ENCODE measurements at regions not wholly inside any gene's neighbourhood (a gene's known extent, or its start where the extent isn't known, plus 50 kb on each side); places are given as distances from the start of the nearest gene placed in this dataset.

DNA sequence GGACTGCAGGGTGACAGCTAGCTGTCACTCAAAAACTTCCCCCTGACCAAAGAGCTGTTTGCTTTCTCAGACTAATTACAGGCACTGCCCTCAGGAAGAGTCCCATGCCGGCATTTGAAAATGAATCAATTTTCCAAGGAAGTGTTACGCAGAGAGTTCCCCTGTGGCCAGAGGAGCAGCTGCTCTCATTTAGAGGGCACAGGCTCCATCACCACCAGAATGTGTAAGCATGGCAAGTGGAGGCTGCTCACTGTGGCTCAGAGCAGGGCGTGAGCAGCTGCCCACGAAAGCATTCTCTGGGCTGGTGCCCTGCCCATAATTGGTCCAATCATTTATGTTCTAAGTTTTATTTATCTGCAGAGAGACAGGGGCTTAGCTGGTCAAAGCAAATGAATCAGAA lies 202.2 kb downstream of the RAMP3 start:
- no peak for DNase-seq

DNA sequence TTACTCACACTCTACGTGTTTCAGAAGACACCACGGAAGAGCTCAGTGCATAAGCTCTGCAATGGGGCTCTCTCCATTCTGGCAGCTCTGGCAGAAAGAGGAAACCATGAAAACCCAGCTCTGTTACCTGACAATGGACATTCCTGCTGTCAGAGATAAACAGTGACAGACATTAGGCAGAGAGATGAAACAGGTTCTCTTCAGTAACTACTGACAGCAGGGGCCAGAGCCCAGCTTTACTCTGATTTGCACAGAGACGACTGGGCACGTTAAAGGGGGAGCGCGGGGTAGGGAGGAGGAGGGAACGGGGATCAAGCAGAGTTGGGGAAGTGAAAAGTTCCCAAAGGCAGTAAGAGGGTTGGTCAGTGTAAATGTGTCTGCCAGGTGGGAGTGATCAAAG lies 206.1 kb downstream of the RAMP3 start:
- DNase-seq: no peak

DNA sequence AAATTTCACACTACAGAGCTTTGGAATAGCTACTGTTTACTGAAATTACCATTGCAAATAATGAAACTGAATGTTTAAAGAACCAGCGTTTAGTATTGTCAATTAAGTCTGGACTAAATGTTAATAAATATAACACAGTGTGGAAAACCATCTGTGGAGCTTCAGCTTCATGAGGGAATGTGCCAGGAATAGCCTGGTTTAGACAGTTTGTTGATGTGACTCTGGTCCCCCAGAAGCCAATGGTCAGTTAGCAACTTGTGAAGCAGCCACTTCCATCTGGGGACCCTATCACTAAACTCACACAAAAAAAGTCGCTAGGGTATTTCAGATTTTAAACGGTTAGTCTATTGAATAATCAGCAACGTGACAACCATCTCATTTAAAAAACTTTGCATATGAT lies 207.8 kb downstream of the RAMP3 start:
- no peak for DNase-seq

DNA sequence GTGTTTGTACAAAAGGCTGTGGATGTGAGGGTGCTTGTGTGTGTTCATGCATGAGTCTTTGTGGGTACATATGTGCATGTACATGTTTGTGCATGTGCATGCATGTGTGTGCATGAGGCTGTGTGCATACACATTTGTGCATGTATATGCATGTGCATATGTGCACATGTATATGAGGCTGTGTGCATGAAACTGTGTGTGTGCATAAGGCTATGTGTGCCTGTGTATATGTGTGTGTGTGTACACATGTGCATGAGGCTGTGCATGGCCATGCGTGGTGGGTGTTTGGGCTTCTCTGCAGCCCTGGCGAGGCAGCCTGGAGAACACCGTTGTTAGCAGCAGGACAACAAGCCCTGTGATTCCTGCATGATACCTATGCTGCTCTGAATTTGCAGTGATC lies 207.7 kb upstream of the ADCY1 start:
- DNase-seq: no peak

DNA sequence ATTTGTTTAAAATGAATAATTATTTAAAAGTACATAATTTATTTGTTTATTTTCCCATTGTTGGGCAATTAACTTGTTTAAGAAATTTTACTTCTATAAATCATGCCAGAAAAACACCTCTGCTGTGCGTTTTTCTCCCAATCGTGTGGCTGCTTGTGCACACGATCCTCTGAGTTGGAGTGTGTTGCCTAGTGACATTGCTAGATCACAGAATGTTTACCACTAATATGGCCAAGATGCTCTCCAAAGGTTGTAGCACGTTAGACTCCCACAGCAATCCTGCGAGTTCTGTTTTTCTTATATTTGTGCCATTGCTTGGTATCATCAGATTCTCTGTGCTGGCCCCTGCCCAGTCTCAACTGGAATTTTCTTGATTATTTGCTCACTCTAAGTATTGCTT lies 207.1 kb upstream of the ADCY1 start:
- no peak for DNase-seq

DNA sequence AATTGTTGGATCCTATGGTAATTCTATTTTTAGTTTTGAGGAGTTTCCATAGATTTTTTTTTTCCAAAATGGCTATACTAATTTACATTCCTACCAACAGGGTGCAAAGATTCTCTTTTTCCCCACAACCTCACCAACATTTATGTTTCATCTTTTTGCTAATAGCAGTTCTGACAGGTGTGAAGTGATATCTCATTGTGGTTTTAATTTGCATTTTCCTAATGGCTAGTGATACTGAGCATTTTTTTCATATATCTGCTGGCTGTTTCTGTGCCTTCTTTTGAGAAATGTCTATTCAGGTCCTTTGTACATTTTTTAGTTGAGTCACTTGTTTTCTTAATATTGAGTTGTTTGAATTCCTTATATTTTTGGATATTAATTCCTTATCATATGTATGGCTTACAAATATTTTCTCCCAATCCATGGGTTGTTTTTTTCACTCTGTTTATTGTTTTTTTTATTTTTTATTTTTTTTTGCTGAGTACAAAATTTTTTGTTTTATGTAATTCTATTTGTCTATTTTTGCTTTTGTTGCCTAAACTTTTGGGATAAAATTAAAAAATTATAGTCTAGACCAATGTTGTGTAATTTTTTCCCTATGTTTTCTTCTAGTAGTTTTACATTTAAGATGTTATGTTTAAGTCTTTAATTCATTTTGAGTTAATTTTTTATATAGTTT lies 205.9 kb upstream of the ADCY1 start:
- no peak for DNase-seq

DNA sequence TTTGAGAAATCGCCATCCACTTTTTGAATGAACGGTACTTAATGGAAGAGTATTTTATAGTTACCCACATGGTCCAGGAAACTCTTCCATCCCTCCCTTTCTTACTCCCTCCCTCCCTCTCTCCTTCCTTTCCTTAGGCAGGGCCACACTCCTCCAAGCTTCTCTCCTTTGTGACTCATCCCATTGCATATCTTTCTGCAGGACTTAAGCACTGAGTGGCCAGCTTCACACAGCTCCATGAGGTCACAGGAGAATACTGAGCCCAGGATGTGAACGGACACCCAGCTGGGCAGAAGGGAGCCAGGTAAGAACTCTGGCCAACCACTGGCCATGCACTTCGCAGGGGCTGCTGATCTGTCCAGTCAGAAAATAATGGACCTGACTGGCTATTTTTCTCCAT lies 189.7 kb upstream of the ADCY1 start:
- no peak for DNase-seq

DNA sequence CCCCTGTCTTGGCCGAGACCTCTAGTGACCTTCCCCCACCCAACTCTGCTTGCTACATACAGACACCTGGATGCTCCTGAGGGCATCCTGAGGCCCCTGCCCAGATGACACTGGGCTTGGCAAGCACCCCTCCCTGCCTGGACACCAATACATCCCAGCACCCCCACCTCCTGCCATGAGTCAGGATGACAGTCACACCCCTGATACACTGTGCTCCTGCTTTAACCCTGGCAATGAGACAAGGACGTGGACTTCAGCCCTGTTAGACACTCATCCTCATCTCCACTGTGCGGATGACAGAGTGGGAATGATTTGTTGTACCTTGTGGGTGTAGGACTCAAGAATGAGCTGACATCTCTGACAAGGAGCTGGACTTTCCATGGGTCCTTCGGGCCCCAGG lies 186.3 kb upstream of the ADCY1 start:
- no peak for DNase-seq

DNA sequence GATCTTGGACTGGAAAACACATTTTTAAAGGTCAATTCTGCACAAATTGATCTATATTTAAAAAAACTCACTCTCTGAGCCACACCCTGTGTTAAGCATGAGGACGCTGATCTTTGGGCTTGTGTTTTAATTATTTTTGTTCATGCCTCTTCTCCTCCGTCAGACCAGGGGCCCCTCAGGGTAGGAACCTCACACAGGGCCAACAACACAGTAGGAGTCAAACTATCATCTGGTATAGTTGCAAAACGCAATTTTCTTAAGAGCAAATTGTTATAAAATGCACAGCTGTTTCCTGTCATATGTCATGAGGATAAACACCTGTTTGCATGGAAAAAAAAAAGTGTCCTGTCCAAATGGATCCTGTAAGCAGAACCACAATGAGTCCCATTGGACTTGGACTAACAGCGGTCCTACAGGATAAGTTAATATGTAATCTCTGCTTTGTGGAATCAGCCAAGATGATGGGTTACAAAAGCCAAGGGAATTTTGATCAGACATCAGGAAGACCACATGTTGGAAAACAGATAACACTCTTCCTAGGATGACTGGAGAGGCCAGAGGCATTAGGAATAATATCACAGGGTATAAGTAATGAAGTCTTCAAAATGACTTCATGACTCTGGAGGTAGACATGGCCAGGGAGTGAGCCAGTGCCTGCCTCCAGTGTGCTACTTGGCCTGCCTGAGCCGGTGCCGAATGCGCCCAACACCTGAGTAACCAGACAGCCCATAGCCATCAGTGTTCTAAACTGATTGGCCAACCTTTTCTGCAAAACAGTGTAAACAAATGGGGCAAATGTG lies 184.9 kb upstream of the ADCY1 start:
- DNase-seq: no peak

DNA sequence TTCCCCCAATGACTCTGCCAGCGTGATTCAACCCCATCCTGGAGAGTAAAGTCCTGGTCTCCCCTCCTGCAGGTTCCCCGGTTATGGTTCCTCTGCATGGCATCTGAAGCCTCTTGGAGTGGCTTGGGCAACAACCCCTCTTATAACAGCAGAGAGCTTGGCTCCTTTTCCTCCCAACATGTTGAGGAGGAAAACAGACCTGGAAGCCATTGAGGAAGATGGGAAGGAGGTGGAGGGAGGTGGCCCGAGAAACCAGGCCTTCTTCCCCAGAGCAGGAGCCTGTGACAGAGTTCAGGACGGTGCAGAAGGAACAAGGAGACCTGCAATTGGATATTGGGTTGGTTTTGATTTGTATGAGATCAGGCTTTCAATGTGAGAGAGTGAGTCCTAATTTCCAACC lies 184.0 kb upstream of the ADCY1 start:
- no peak for DNase-seq

DNA sequence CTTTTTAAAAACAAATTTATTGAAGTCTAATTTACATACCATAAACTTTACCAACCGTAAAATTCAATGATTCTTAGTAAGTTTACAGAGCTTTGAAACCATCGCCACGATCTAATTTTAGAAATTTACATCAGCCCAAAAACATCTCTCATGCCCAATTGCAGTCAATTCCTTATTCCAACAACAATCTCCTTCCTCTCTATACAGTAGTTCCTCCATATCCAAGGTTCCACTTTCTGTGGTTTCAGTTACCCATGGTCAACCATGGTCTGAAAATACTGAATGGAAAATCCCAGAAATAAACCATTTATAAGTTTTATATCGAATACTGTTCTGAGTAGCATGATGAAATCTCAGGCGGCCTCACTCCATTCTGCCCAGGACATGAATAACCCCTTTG lies 183.4 kb upstream of the ADCY1 start:
- DNase-seq: no peak

DNA sequence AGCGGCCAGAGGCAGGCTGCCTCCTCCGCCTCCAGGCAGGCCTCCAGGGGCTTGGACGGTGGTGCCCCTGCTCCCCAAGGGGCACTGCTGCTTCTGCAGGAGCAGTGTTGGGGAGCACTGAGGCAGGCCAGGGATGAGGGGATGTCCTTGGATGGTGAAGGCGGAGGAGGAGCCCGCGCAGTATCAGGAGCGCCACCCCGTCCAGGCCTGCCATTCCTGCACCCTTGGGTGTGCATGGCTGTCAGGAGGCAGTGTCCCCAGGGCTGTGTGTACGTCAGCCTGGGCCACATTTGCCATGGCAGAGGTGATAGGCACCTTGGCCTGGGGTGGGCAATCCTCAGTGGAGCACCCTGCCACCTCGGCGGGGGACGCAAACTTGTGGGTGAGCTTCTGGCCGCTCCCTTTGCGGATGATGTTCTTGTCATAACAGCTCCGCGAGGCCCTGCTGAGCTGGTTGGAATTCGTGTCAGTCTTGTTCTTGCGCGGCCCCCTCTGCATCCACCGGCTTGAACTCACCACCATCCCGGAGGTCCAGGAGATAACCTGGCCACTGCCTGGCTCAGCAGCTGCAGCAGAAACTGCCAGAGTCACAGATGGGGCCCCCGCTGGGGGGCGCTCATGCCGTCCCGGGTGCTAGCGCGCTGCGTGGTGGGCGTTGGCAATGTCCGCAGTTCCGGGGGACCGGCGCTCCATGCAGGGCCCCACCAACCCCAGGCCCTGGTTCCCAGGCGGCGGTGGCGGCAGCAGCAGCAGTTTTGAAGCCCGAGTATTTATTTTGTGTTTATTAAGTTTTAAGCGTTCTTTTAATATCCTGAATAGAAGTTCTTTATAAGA lies 182.3 kb upstream of the ADCY1 start:
- no peak for DNase-seq

DNA sequence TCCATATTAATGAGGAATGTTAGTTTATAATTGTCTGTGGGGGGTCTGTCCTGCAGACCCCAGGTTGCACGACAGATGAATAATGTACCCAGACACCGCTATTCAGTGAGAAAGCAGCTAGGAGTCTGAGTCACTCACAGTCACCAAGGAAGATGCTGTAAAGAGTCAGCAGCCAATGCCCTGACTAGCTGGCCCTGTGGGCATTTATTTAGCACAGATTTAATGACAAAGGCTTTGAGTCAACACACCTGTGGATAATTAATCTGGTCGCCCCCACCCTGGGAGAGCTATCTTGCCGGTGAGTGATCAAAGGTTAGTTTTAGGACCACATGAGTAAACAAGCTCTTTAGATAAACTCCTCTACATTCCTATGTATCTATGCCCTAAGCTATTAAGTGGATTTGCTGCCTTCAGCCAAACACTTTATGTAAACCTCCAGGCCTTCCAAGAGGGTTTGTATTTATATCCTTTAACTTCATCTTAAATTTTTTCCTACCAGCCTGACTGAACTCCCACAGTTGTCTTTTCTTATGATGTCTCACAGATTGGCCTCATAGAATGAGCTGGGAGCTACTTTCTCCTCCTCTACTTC lies 180.0 kb upstream of the ADCY1 start:
- DNase-seq: no peak

DNA sequence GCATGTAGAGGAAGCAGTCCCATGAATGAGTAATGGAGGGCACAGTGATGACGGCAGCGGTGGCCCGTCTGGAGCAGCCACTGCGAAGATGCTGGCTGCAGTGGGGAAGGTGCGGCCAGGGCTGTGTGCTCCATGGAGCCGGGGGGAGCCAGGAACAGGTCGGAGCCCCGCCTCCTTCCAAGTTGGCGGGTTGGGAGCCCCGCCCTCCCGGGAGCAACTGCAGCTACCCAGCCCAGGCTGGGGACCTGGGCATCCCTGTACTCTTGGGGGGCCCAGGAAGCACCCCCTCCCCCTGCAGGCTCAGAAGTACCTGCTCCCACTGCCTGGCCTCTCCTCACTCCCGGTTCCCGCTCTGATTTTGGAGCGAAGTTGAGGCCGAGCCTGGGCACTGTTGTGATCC lies 175.1 kb upstream of the ADCY1 start:
- no peak for DNase-seq

DNA sequence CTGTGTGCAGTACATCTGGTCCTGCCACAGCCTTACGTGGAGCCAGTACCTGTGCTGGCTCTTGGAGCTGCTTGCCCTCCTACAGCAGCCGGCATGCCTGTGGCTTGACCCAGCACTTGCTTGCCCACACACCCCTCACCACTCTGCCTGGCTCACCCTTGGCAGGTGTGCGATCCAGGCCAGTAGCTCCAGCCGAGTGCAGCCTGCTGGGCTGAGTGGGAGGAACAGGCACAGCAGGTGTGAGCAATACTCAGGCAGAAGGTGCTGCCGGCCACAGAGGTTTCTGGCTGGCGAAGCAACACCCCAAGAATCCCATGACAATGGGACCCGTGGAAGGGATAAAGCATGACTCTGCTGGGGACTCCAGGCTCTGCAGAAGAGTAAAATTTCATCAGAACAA lies 173.5 kb upstream of the ADCY1 start:
- no peak for DNase-seq

DNA sequence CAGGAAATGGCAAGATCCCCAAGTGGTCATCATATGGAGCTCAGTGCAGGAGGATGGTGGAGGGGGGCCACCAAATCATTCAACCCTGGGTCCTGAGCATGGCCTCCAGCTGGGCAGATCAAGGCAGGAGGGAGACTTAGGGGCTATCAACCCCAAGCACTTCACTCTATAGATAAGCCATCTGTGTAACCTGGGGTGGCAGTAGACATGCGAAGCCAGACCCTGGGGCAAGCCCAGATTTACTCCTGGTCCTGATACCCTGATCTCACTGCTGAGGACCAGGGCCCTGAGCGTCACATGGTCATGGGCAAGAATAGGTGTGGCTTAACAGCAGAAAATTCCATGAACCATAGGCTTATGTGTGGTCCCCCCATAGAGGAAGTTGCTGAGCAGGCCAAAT lies 173.0 kb upstream of the ADCY1 start:
- no peak for DNase-seq

DNA sequence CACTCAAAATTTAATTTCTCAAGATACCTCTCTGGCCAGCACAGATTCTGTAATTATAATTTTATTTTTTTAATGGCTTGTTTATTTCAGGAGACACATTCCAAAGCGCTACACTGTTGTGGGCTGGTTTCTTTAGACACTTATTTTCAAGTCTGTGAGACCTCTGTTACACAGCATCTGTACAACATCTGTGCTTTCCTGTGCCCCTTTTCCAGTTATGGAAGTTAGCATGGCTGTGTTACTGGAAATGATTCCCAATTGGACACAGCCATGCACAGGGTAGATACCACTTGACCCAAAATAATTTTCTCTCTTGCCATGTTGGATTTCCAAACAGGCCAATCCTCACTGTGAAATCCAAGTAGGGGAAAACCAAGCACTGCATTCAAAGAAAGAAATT lies 172.3 kb upstream of the ADCY1 start:
- no peak for DNase-seq

DNA sequence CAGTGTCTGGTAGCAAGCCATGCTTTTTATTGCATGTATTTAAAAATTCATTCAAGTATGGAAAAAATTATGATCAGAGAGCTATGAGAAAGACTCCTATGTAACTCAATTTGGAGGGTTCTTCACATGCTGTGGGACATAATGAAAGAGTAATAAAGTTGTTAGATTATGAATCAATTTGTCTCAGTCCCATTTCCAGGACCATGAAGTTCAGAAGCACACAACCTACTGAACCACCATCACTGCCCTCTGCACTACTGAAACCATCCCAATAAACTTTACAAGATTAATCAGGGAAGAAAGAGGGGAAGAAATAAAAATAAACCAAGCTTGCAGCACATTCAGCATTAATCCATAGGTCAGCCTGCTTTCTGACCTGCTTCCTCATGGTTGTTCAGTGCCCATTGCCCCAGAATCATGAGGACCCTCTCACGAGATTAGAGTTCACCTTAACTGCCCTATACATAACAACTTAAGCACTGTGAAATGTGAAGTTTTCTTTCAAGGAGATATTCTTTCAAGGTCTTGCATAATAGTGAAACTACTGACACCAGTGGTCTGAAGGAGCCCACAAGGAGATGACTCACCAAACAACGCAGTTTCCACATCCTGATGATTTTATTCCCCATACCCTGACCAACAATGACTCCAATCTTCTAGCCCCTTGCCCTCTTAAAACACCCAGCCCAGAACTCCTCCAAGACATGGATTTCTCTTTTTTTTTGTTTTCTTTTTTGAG lies 171.5 kb upstream of the ADCY1 start:
- DNase-seq: peak; percentile 92

DNA sequence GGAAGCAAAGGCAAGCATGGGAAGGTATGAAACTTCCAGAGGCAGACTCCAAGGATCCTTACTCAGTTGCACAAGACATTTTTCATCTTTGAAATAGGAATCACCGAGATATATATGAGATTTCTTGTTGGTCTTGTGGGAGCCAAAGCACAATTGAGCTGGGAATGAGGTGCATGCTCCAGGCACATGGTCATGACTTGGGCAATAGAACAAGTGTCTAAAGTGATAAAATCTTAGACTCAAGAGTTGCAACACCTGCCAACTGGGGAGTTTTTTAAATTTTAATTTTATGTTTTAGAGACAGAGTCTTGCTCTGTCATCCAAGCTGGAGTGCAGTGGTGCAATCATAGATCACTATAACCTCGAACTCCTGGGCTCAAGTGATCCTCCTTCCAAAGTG lies 169.5 kb upstream of the ADCY1 start:
- peak; percentile 50 for DNase-seq

DNA sequence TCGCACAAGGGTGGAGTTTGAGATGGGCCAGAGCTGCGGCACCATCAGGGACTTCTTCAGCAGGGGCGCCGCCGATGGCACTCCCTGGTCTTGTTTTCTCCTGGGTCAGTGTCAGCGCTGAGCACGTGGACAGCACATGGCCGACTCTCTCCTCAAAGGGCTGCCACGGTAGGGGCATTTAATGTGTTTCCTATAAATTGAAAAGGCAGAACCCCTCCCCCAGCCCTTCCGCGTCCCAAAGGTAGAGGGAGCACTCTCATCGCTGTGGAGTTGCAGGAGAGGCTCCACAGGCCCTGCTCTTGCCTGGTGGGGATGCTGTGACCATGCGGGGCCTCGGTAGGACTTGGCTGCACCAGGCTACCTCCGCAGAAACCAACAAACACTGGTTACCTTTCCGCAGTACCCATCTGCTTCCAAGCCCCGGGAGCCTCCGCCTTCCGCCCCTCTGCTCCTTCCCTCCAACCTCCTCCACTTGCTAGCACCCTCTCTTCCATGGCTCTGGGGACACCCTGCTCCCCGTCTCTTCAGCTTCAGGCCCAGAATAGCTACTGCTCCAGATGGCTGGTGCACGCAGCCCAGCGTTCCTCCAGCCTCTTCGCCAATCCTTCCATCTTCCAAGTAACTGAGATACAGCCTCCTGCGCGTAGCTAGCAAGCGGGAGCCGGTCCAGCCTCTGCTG lies 166.3 kb upstream of the ADCY1 start:
- no peak for DNase-seq

DNA sequence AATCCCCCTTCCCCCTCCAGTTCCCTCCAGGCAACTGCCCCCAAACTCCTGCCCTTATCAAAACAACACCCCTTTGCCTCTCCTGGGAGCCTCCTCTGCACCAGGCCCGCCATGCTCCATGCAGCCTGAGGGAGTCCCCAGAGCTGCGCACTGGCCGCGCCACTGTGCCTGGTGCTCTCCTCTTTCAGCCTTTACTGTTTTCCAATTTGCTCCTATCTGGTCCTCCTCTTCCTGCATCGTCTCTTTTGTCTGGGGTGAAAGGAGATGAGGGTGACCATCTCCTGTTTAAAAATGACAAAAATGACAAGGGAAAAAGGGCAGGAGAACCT lies 165.8 kb upstream of the ADCY1 start:
- DNase-seq: no peak

DNA sequence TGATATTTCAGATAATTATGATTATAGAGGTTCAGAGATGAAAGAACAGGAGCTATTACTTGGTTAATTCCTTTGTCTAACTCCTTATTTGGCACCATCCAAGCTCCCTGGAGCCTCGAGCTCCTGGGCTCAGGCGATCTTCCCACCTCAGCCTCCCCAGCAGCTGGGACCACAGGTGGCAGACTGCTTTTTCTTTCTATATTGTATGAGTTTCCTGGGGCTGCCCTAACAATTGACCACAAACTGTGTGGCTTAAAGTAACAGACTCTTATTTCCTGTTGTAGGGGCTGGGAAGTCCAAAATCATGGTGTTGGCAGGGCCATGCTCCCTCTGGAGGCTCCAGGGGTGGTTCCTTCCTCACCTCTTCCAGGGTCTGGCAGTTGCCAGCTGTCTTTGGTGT lies 163.3 kb upstream of the ADCY1 start:
- DNase-seq: no peak
